ENCODE measurements at regions not wholly inside any gene's neighbourhood (a gene's known extent, or its start where the extent isn't known, plus 50 kb on each side); places are given as distances from the start of the nearest gene placed in this dataset.
A peak's percentile ranks its signal among the peaks of the same experiment; 100 is the strongest.

- no peak overlapping the region for H3K4me3 ChIP-seq (replicated peaks in 1 of 2; ENCODE audit: low read depth in 2 of 2, low read length in 2 of 2)
- peak; percentile 92 to 98 for DNase-seq (ENCODE audit: low read depth in 2 of 2)
- TF ChIP-seq CTCF (IDR thresholded peaks at IDR 0.05; ENCODE audit: low read depth, low read length), result no peak
These were observed 159.4 kb downstream of the COPS8 start for GRCh38 chr2:237244976-237245646.

GRCh38 chr2:237250599-237250998 is 163.4 kb downstream of the COL6A3 start:
- TF ChIP-seq CTCF (IDR thresholded peaks at IDR 0.05; ENCODE audit: low read depth, low read length), result no peak
- no peak overlapping the region for H3K4me3 ChIP-seq (replicated peaks in 1 of 2; ENCODE audit: low read depth in 2 of 2, low read length in 2 of 2)
- DNase-seq (ENCODE audit: low read depth in 2 of 2), result no peak

DNA sequence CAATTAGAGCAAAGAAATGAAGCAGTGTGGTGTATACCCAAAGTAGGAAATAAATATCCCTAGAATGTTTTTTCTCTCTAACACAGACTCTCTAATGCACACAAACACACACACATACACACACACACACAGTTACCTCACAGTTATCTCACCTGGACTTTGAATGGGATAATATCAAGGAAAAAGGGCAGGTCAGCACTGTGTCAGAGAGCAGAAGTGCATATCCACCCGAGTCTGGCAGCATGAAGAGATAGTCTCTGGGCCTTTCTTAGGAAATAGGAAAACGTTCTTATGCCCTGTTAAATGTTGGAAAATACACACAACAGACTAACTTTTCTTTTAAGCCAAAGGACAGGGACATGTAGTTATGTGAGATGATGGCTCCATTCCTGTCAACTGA is 162.0 kb downstream of the COL6A3 start:
- TF ChIP-seq CTCF (IDR thresholded peaks at IDR 0.05; ENCODE audit: low read depth, low read length), result no peak
- H3K4me3 ChIP-seq (replicated peaks in 1 of 2; ENCODE audit: low read depth in 2 of 2, low read length in 2 of 2), result no peak overlapping the region
- no peak for DNase-seq (ENCODE audit: low read depth in 2 of 2)

DNA sequence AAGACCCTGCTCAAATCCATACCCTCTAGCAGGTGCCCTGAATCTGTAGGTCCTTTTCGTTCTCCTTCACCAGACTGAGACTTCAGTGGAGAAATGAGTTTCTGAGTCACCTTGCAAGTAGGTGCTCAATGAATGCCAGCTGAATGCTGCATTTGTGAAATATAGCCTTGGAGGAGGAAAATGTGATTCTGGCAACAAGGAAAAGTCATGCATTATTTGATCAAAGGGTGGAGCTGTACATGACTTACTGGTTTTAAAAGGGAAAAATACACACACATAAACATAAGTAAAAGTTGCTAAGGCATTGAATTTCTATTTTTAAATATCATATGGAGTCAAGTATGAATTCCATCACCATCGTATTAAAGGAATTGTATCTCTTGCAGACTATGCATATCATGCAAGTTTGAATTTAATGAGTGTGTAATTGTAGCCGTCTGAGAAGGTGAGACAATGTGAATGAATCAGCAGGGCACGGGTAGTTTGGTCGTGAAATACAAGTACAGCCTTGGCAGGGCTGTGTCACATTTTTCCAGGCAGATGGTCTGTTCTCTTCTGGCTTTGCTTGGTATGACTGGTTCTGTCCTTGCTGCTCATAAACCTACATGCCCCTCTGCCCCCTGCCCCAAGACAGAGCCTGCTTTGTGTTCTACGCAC is 160.8 kb downstream of the COL6A3 start:
- peak in 1 of 2 donors; percentile 24 for DNase-seq (ENCODE audit: low read depth in 2 of 2)
- H3K4me3 ChIP-seq (replicated peaks in 1 of 2; ENCODE audit: low read depth in 2 of 2, low read length in 2 of 2), result no peak overlapping the region
- no peak for TF ChIP-seq CTCF (IDR thresholded peaks at IDR 0.05; ENCODE audit: low read depth, low read length)

DNA sequence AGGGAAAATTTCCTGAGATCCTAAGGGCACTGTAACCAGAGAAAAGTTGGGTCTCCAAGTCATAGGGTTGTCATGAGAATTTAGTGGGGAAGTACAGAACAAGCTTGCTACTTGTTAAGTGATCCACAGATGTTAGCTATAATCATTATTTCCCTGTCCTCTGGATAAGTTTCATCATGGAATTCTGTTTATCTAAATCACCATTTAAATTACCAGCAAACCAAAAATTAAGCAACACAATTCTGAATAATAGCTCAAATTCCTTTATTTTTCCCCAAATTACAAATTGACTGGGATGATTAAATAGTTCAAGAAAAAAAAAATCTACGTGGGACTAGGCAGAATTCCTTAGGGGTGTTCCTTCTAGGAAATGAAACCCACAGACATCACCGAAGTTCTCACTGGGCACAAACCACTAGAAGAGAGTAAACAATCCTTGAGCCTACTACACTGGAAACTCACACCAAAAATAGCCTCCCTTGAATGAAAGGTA is 159.5 kb downstream of the COL6A3 start:
- H3K4me3 ChIP-seq (replicated peaks in 1 of 2; ENCODE audit: low read depth in 2 of 2, low read length in 2 of 2), result no peak overlapping the region
- DNase-seq (ENCODE audit: low read depth in 2 of 2), result peak; percentile 71 to 83
- no peak for TF ChIP-seq CTCF (IDR thresholded peaks at IDR 0.05; ENCODE audit: low read depth, low read length)

DNA sequence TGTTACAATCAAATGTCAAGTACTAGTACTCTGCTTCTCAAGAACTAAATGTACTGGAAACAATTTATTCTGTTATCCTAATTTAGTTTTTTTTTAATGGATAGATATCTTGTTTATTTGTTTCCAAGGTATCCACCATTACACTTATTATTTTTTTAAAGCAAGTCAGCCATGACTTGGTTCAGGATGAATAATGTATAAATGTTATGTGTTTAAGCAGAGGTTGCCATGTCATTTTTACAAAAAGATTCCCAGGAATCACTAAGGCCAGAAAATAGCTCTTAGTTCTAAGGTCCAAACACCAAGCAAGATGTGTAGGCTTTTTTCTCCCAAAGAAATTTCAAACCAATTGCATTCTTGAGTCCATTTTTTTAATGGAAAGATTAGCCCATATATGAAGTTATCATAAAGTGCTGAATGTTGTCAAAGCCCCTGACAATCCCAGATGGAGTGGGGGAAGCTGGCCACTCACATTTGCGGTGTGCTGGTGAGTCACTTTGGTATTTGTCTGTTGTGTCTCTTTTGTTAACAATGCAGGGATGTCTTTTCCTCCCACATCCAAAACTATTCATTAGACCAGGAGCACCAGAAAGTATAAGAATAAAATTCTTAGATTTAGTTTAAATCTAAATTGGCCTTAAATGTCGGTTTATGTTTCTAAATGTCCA is 158.9 kb downstream of the COL6A3 start:
- TF ChIP-seq CTCF (IDR thresholded peaks at IDR 0.05; ENCODE audit: low read depth, low read length), result no peak
- DNase-seq (ENCODE audit: low read depth in 2 of 2), result peak; percentile 78 to 91
- no peak overlapping the region for H3K4me3 ChIP-seq (replicated peaks in 1 of 2; ENCODE audit: low read depth in 2 of 2, low read length in 2 of 2)
